Upper lobe of left lung (tissue), 6 donors: ENCODE measurements at regions not wholly inside any gene's neighbourhood (a gene's known extent, or its start where the extent isn't known, plus 50 kb on each side); places are given as distances from the start of the nearest gene placed in this dataset.

ENCODE experiments used
- ATAC-seq, 2 donors: fragments of 200-7000 bp; cut with Tn5 transposase; one replicate each; pipeline ENCODE4 v1.9.1; 2022; ENCODE audit warnings: mild to moderate bottlenecking in 2 of 2, moderate library complexity in 2 of 2; ENCODE audit not compliant: low FRiP score in 2 of 2
- DNase-seq, 2 donors: peaks; one replicate each; pipeline ENCODE4 v3.0.0-alpha.2; 2019 to 2020
- H3K27ac ChIP-seq, 4 donors: fragments of 200-600 bp; sonication (generic); one replicate each; pipeline ENCODE4 v1.5.1; 2016 to 2019
- H3K27me3 ChIP-seq, 4 donors: fragments of 200-600 bp; sonication (generic); one replicate each; pipeline ENCODE4 v1.5.1; 2017 to 2019
- H3K36me3 ChIP-seq, 4 donors: fragments of 200-600 bp; sonication (generic); one replicate each; pipeline ENCODE4 v1.5.1; 2016 to 2019
- H3K4me1 ChIP-seq, 4 donors: fragments of 200-600 bp; sonication (generic); one replicate each; pipeline ENCODE4 v1.5.1; 2018 to 2019
- H3K4me3 ChIP-seq, 4 donors: fragments of 200-600 bp; sonication (generic); one replicate each; pipeline ENCODE4 v1.5.1; 2017 to 2019; ENCODE audit warnings: mild to moderate bottlenecking in 2 of 4, moderate library complexity in 1 of 4
- H3K9me3 ChIP-seq, 4 donors: fragments of 200-600 bp; sonication (generic); one replicate each; pipeline ENCODE4 v1.5.1; 2018 to 2019
- EP300 ChIP-seq, 4 donors: sonication (generic); formaldehyde crosslinking; IDR thresholded peaks; one replicate each; pipeline ENCODE4 v1.5.1; 2017; ENCODE audit warnings: antibody characterized with exemption in 4 of 4, control low read depth in 2 of 4
- POLR2A ChIP-seq, 4 donors: fragments of 450-650 bp; IDR thresholded peaks; one replicate each; pipeline ENCODE4 v1.5.1; 2016 to 2017; ENCODE audit warnings: antibody characterized with exemption in 4 of 4, mild to moderate bottlenecking in 2 of 4
- POLR2AphosphoS5 ChIP-seq, 2 donors: sonication (generic); formaldehyde crosslinking; IDR thresholded peaks; one replicate each; pipeline ENCODE4 v1.5.1; 2017; ENCODE audit warnings: antibody characterized with exemption in 2 of 2
- WGBS, 2 donors: methylation state at CpG; one replicate each; pipeline ENCODE4 v1.1.5; 2017 to 2018; 5-methylcytosine and 5-hydroxymethylcytosine counted together
- TF ChIP-seq, protein P1 (sequence below), 6 experiments: fragments of 450-650 bp in 4 of 6; fragments of 200-600 bp in 2 of 6; sonication (generic) in 2 of 6; IDR thresholded peaks; one replicate each; pipeline ENCODE4 v1.5.1; 2016 to 2019; ENCODE audit warnings: antibody characterized with exemption in 6 of 6
- donor health status: DM: no; HTN: no; CAD: no; lungs with moderate emphysema.
- donor health status: DM: no; HTN: yes; CAD: no; lungs with severe emphysema.

- no peaks in the 10 kb centered on the region for H3K27me3 ChIP-seq
These were observed 684.4 kb upstream of the SYT4 start for GRCh38 chr18:43961722-43962121.

DNA sequence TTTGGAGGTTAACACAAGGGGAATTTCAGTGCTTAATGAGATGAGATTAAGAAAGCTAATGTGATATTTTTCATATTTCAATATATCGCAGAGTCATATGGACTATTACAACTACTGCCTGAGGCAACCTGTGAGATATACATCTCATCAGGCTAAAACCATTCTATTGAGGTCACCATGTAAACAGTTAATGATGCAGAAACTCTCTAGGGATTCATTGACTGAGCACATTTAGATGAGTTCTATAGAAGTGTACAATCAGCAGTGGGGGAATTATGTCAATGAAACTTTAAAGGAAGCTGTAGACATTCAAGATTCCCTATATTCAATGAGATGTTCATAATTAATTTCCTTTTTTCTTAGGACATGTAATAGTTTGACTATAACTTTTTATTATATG is 687.4 kb upstream of the SYT4 start:
- no peaks in the 10 kb centered on the region for H3K36me3 ChIP-seq
- H3K4me1 ChIP-seq = no peaks in the 10 kb centered on the region
- no peaks in the 10 kb centered on the region for H3K9me3 ChIP-seq
- TF ChIP-seq POLR2AphosphoS5 (IDR thresholded peaks at IDR 0.05) = no peak
- TF ChIP-seq, protein P1, sequence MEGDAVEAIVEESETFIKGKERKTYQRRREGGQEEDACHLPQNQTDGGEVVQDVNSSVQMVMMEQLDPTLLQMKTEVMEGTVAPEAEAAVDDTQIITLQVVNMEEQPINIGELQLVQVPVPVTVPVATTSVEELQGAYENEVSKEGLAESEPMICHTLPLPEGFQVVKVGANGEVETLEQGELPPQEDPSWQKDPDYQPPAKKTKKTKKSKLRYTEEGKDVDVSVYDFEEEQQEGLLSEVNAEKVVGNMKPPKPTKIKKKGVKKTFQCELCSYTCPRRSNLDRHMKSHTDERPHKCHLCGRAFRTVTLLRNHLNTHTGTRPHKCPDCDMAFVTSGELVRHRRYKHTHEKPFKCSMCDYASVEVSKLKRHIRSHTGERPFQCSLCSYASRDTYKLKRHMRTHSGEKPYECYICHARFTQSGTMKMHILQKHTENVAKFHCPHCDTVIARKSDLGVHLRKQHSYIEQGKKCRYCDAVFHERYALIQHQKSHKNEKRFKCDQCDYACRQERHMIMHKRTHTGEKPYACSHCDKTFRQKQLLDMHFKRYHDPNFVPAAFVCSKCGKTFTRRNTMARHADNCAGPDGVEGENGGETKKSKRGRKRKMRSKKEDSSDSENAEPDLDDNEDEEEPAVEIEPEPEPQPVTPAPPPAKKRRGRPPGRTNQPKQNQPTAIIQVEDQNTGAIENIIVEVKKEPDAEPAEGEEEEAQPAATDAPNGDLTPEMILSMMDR (IDR thresholded peaks at IDR 0.05) = no peak
- no peak for TF ChIP-seq EP300 (IDR thresholded peaks at IDR 0.05)
- no peak for TF ChIP-seq POLR2A (IDR thresholded peaks at IDR 0.05)
- H3K27me3 ChIP-seq = no peaks in the 10 kb centered on the region
- no peak for ATAC-seq
- DNase-seq = no peak
- 95 to 100% methylated on average over 1 of the region's 1 CpG for WGBS, 2 donors
- no peak overlapping the region for H3K4me3 ChIP-seq
- H3K27ac ChIP-seq = no peak overlapping the region

More at GRCh38 chr18:43961722-43962121, 684.4 kb upstream of the SYT4 start:
- Histone ChIP-seq H3K36me3 (no peaks in the 10 kb centered on the region), H3K27ac (no peak overlapping the region), H3K9me3 (no peaks in the 10 kb centered on the region), H3K4me3 (no peak overlapping the region), H3K4me1 (no peaks in the 10 kb centered on the region)
- no peak for DNase-seq
- no peak for ATAC-seq
- WGBS, 2 donors = 30 to 34% methylated on average over 3 of the region's 3 CpGs
- TF ChIP-seq, protein P1 (IDR thresholded peaks at IDR 0.05) = no peak
- TF ChIP-seq POLR2A (IDR thresholded peaks at IDR 0.05) (no peak), EP300 (IDR thresholded peaks at IDR 0.05) (no peak)

- WGBS, 2 donors = 76 to 80% methylated on average over 4 of the region's 4 CpGs
- ATAC-seq = no peak
- no peaks in the 10 kb centered on the region for H3K4me1 ChIP-seq
- TF ChIP-seq POLR2A (IDR thresholded peaks at IDR 0.05) = no peak
- TF ChIP-seq, protein P1 (IDR thresholded peaks at IDR 0.05) = no peak
- no peak for TF ChIP-seq EP300 (IDR thresholded peaks at IDR 0.05)
- no peak for TF ChIP-seq POLR2AphosphoS5 (IDR thresholded peaks at IDR 0.05)
- H3K4me3 ChIP-seq = no peak overlapping the region
- H3K9me3 ChIP-seq = no peaks in the 10 kb centered on the region
- no peak overlapping the region for H3K27ac ChIP-seq
- no peaks in the 10 kb centered on the region for H3K27me3 ChIP-seq
- no peak for DNase-seq
- H3K36me3 ChIP-seq = no peaks in the 10 kb centered on the region
These were observed 688.4 kb upstream of the SYT4 start for GRCh38 chr18:43965691-43966090.

- 92 to 93% methylated on average over 4 of the region's 4 CpGs for WGBS, 2 donors
- no peaks in the 10 kb centered on the region for H3K4me1 ChIP-seq
- H3K4me3 ChIP-seq = no peak overlapping the region
- no peak for TF ChIP-seq POLR2AphosphoS5 (IDR thresholded peaks at IDR 0.05)
- no peak for TF ChIP-seq POLR2A (IDR thresholded peaks at IDR 0.05)
- TF ChIP-seq, protein P1 (IDR thresholded peaks at IDR 0.05) = no peak
- no peak for TF ChIP-seq EP300 (IDR thresholded peaks at IDR 0.05)
- ATAC-seq (no peak), DNase-seq (no peak)
- H3K36me3 ChIP-seq = no peaks in the 10 kb centered on the region
- H3K27me3 ChIP-seq = no peaks in the 10 kb centered on the region
- H3K9me3 ChIP-seq = no peaks in the 10 kb centered on the region
- H3K27ac ChIP-seq = no peak overlapping the region
These were observed 693.4 kb upstream of the SYT4 start for GRCh38 chr18:43970656-43971055.

DNA sequence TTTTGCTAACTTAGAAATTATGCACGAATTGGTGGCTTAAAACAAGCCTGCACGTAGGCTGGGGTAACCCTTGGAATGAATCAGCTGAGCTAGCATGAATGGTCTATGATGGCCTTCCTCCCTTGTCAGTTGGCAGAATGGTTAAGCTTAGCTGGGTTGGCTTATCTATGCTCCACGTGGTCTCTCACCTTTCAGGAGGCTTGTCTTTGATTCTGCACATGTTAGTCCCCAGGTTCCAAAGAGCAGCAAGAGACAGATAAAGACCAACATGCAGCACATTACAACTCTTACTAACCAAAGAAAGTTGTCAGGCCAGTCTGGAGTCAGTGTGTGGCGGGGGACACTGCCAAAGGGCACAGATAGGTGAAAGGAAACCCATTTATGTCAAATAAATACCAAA is 700.9 kb upstream of the SYT4 start:
- Histone ChIP-seq H3K9me3 (no peaks in the 10 kb centered on the region), H3K27ac (no peak overlapping the region), H3K27me3 (no peaks in the 10 kb centered on the region), H3K4me3 (no peak overlapping the region), H3K36me3 (no peaks in the 10 kb centered on the region), H3K4me1 (no peaks in the 10 kb centered on the region)
- TF ChIP-seq EP300 (IDR thresholded peaks at IDR 0.05) (no peak), POLR2AphosphoS5 (IDR thresholded peaks at IDR 0.05) (no peak), POLR2A (IDR thresholded peaks at IDR 0.05) (no peak)
- TF ChIP-seq, protein P1 (IDR thresholded peaks at IDR 0.05) = no peak
- DNase-seq = no peak
- WGBS, 2 donors = 74 to 79% methylated on average over 4 of the region's 4 CpGs
- ATAC-seq = no peak
